ENCODE measurements at regions not wholly inside any gene's neighbourhood (a gene's known extent, or its start where the extent isn't known, plus 50 kb on each side); places are given as distances from the start of the nearest gene placed in this dataset.
"Not testable (repeated sequence)": the region's sequence is repeated elsewhere in the genome, so short reads cannot be mapped to it uniquely, and the experiment has no call there.

DNA sequence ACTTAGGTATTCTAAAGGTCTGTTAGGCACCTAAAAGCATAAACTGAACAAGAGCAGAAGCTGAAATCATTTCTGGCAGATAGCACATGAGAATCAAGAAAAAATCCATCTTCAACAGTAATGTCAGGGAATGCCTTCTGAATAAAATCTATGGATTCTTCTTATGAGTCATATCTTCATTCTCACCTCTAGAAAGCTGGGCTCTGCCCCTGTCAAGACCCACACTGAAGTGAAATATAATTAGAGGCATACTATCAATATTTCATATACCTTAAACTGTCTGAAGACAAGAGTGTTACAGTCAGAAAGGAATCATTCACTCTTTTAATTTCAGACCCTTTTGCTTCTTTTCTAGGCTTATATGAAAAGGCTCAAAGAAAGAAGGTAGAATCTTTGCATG, 485.8 kb upstream of the PTCHD4 start:
- no peak for DNase-seq

DNA sequence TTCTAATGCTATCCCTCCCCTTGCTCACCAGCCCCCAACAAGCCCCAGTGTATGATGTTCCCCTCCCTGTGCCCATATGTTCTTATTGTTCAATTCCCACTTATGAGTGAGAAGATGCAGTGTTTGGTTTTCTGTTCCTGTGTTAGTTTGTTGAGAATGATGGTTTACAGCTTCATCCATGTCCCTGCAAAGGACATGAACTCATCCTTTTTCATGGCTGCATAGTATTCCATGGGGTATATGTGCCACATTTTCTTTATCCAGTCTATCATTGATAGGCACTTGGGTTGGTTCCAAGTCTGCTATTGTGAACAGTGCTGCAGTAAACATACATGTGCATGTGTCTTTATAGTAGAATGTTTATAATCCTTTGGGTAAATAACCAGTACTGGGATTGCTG, 480.2 kb upstream of the PTCHD4 start:
- DNase-seq: not testable (repeated sequence)

DNA sequence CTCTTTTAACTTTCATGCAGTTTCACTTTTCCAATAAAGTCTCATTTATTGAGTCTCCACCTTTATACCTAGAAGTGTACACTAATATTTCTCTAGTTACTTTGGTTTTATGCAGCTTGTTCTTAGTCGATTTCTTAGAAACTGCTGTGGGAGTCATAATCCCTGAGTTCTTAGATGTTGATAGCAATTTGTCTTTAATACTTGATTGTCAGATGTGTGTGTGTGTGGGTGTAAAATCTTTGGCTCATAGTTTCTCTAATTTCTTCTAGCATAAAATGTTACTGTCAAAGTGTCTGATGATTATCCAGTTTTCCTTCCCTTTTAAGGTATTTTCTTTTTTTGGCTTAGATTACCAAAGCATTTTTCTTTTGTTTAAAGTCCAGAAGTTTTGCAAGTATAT, 473.8 kb upstream of the PTCHD4 start:
- no peak for DNase-seq

DNA sequence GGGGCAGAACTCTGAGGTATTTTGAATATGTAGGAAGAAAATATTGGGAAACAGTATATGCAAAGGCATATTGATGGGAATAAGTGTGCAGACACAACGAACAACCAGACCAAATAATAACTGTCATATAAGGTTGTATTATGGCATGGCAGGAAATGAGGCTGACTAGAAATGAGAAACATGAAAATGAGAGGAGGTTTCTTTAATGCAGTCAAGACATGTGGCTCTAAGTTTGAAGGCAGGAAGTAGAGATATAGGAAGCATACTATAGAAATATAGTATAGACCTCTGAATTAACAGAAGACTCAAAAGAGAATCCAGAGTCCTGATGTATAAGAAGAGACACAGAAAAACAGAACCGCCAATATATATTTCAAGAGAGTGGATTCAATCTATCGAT, 459.7 kb upstream of the PTCHD4 start:
- no peak for DNase-seq

DNA sequence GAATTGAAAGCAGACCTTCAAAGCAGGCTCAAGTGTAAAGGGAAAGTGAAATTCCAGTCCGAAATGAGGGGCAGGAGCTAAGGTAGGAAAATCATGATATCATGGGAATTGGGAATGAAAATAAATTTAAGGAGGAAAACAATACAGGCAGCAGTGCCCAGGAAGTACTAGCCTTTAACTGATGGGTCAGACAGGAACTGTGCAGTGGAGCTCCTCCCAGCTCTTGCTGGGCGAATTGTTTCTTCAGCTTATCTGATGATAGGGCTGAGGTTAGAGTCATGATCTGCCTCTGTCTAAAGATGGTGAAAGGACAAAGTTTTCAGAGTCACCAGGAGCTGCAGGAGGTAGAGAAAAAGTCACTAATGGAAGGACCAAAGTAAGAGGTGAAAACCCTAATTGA, 457.9 kb upstream of the PTCHD4 start:
- DNase-seq: no peak

DNA sequence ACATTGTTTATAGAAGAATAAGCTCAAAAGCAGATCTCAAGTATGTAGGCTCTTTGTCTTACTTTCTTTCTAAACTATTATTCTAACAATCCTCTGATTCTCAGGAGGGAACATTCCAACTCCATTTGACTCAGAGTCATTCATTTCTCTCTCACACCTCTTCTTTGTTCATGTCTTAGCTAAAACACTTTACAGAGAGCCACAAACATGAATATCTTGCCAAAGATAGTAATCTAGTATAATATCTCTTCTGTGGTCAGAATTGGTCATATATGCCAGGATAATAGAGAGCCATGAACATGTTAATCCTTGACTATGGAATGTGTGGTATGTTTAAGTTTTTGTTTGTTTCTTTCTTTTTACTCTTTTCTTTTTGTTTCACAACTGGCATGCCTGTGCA, 456.0 kb upstream of the PTCHD4 start:
- DNase-seq: no peak

DNA sequence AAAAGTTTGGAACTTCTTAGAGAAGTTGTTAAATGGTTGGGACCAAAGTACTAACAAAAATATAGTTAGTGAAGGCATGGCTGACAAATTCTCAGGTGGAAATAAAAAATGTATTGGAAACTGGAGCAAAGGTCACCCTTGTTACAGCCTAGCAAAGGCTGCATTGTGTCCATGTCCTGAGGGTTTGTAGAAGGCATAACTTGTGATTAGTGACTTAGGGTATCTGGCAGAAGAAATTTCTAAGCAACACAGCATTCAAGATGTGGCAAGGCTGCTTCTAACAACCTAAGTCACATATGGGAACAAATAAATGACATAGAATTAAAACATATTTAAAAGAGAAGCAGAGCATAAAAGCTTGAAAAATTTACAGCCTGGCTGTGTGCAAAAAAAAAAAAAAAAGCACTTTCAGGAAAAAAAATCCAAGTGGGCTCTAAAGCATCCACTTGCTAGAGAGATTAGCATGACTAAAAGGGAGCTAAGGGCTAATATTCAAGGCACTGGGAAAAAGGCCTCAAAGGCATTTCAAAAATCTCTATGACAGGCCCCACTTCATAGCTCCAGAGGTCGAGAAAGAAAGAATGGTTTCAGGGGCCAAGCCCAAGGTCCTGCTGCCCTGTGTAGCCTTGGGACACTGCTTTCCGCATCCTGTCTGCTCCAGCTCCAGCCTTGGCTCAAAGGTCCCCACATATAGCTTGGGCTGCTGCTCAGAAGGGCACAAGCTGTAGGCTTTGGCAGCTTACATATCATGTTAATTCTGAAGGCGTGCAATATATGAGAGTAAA, 453.2 kb upstream of the PTCHD4 start:
- no peak for DNase-seq

DNA sequence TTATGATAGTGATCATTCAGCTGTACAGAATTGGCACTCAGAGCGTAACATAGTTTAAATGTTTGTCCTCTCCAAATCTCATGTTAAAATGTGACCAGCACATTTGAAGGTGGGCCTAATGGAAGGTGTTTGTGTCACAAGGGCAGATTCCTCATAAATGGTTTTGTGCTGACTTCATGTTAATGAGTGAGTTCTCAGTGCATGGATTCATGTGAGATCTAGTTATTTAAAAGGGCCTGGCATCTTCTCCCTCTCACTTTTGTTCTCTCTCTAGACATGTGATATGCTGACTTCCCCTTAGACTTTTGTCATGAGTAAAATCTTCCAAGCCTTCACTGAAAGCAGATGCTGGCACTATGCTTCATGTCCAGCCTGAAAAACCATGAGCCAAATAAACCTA, 452.4 kb upstream of the PTCHD4 start:
- DNase-seq: no peak

DNA sequence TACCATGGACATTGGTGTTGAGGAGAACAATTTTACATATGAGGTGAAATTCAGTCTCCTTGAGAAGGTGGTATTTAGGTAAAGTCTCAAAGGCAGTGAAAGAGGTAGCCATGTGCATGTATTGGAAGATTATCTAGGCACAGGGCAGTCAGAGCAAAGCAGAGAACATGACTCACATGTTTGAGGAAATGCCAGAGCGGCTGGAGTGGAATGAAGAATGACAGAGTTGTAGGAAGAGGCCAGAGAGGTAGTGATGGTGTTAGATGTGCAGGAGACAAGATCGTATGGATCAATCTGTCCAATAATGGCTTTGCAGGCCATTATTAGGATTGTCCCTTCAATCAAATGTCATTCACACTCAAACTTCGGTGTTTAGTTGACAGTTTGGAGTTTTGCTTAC, 449.4 kb upstream of the PTCHD4 start:
- no peak for DNase-seq

DNA sequence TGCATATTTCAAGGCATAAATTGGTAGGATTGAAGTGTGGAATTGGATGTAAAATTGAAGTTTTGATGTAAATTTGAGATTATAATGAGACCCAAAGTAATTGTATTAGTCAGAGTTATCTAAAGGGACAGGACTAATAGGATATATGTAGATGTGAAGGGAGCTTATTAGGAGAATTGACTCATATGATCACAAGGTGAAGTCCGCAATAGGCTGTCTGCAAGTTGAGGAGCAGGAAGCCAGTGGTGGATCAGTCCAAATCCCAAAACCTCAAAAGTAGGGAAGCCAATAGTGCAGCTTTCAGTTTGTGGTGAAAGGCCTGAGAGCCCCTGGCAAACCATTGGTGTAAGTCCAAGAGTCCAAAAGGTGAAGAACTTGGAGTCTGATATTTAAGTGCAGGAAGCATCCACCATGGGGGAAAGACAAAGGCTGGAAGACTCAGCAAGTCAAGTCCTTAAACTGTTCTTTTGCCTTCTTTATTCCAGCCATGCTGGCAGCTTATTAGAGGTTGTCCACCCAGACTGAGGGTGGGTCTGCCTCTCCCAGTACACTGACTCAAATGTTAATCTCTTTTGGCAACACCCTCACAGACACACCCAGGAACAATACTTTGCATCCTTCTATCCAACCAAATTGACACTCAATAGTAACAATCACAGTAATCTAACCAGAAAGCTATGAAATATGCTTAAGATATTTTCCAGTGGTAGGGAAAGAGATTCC, 442.6 kb upstream of the PTCHD4 start:
- DNase-seq: no peak

DNA sequence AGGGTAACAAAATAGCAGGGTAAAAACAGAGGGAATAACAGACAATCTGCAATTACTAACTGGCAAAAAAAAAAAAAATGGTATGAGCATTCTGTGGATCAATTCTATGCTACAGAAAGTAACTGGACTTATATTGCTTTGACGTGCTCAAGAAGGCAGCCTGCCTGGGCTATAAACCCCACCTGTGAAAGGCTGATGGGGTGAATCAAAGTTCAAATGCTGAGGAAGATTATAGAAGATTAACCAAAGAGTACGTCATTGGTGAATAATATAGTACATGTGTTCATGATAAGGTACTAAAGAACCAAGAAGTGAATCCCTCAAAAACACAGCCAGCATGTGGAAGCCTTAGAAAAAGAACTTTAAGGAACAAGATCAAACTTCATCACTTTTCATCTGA, 441.9 kb upstream of the PTCHD4 start:
- DNase-seq: no peak

DNA sequence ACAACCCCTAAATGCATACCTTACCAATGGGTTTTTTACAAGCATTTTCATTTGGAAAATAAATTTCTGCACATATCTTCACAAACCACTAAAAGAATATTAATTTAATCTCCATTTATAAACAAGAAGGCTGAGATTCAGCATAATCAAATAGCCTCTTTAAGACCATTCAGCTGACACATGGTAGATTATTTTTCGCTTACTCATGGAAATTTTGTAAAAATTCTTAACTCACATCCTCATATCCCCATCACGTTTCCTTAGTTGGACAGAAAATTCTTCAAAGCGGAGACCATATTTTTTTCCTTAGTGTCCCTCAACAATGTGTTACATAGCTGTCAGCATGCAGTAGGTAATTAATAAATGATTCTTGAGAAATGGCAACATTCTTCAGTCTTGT, 439.6 kb upstream of the PTCHD4 start:
- no peak for DNase-seq

DNA sequence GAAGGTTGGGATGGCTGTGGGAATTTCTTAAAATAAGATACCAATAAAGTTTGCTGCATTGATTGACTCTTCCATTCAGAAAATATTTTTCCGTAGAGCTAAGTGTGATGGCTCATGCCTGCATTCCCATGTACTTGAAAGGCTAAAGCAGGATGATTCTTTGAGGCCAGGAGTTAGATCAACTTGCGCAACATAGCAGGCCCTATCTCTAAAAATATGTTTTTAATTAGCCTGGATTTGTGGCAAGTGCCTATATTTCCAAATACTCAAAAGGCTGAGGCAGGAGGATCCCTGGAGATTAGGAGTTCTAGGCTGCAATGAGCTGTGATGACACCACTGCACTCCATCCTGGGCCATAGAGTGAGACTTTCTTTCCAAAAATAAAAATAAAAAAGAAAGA, 431.2 kb upstream of the PTCHD4 start:
- no peak for DNase-seq

DNA sequence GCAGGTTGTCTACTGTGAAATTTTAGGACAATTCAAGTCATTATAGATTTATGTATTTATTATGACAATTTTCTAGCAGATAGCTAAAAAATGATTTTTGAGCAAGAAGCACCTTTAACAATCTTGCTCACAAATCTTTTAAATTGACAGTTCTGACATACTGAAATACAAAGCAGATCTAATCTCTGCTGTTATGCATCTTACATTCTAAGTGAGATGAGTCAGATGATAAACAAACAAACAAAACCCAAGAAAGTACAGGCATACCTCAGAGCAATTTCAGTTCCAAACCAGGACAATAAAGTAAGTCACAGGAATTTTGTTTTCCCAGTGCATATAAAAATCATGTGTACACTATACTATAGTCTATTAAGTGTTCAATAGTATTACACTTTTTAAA, 430.7 kb upstream of the PTCHD4 start:
- DNase-seq: no peak

DNA sequence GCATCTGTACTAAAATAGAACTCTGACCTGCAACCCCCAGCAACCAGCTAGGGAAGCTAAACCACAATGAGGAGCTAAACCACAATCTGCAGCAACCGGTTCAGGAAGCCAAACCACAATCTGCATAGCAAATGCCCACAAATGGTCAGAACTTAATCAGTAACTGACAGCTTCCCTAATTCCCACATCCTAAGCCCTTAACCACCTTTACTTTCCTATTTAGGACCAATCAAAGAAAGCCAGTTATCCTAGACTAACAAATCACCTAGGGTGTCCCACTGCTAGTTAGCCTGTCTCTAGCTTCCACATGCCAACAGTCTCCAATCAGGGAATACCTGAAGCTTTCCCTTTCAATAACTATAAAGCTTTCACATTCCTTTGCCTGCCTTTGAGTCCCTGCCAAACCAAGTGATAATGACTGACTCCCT, 424.6 kb upstream of the PTCHD4 start:
- DNase-seq: no peak

DNA sequence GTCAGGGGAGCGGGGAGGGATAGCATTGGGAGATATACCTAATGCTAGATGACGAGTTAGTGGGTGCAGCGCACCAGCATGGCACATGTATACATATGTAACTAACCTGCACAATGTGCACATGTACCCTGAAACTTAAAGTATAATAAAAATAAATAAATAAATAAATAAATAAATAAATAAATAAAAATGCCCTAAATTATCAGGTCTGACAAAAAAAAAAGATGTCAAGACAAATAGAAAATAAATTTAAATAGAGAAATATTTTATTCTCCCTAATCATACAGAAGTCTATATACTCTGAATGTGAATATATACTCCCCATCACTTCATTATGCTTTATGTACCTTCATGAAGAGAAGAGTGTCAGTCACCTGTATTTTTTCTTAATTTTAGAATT, 420.0 kb upstream of the PTCHD4 start:
- DNase-seq: not testable (repeated sequence)

DNA sequence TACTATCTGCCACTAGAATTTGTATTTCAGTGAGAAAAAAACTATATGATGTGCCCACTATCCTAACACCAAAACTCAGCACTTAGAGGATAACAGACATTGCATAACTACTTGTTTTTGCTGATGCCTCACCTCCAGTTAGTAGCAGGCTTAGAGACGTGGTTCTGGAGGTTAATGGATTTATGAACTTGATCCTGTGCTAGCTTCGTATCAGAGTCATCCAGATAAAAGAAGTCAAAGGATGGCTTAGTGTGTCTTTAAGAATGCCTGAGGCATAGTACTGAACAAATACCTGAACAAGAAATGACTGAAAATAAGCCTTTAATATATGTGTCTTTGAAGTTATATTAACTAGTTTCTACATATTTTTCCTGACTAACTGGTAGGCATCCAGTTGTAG, 414.9 kb upstream of the PTCHD4 start:
- DNase-seq: no peak

DNA sequence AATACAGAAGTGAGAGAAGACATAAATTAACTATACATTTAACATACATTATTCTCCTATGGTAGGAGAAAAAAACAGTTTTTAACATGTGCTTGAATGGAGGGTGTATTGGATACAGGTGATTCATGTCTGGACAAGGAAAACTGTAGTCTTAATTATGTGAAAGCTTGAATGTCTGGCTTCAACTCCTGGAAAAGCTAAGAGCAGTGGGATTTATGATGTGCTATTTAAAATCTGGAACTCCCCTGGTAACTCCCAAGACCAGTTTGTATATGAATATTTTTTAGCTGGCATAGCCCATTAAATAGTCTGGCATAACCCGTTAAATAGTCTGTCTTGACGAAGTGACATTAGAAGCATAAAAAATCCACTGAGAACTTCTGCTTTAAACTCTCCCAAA, 410.0 kb upstream of the PTCHD4 start:
- DNase-seq: no peak

DNA sequence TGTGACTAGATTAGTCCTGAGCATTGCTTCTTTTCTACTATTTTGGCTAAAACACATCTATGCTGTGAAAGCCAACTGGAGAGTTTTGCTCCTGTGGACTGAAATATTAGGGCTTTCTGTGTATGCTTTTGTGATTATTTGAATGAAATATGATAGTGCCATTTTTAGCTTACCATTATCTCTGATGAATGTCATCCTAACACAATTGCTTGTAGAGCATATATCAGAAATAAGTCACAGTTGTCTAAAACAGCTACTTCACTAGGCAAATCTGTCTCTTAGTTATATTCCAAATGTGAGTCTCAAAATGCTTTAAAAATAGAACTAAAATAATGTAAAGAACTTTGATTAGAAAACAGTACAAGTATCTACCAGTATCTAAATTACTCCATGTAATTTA, 401.4 kb upstream of the PTCHD4 start:
- no peak for DNase-seq

DNA sequence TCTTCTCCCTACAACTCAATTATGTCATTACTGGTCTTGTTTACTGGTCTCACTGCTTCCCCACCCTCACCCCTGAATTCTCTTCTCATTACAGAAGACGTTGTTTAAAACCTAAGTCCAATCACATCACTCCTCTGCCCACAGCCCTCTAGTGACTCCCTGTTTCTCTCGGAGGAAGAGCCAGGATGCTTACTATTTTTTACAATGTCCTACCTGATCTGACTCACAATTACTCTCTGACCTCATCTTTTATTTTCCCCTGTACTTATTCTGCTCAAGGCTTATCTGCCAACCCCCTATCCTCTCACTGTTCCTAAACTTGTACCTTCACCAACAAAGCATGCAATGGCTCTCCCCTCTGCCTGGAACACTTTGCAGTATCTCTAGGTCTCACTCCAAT, 400.4 kb upstream of the PTCHD4 start:
- no peak for DNase-seq

DNA sequence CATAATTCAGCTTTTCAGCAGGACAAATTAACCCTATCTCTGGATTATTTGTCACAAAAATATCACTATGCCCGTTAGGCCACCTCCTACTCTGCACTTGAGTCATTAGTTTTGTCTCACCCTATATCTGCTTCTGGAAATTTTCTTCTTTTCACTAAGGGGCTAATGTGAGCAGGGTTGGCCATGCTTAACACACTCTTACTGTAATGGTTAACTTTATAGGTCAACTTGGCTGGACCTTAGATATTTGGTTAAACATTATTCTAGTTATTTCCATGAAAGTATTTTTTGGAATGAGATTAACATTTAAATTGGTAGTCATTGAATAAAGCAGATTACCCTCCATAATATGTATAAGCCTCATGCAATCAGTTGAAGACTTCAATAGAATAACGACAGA, 394.6 kb upstream of the PTCHD4 start:
- no peak for DNase-seq

DNA sequence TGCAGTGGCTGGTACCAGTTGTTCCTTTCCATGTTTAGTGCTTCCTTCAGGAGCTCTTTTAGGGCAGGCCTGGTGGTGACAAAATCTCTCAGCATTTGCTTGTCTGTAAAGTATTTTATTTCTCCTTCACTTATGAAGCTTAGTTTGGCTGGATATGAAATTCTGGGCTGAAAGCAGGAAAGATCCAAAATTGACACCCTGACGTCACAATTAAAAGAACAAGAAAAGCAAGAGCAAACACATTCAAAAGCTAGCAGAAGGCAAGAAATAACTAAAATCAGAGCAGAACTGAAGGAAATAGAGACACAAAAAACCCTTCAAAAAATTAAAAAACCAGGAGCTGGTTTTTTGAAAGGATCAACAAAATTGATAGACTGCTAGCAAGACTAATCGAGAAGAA, 382.4 kb upstream of the PTCHD4 start:
- not testable (repeated sequence) for DNase-seq

DNA sequence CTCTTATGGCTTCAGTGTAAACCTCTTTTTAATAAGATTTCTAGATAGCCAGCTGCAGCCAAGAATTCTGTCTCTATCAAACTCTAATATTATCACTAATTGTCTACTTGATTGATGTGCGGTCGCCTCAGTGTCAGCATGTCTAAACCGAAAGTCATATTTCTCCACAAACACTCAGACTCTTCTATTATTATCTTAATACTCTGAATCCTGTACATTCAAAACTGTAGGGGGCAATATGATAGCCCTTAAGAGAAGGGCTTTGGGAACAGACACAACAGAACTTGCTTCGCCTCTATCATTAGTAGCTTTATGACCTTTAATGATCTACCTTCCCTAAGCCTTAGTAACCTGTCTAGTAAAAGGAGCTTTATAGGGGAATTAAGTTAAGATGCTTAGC, 379.7 kb upstream of the PTCHD4 start:
- DNase-seq: no peak

DNA sequence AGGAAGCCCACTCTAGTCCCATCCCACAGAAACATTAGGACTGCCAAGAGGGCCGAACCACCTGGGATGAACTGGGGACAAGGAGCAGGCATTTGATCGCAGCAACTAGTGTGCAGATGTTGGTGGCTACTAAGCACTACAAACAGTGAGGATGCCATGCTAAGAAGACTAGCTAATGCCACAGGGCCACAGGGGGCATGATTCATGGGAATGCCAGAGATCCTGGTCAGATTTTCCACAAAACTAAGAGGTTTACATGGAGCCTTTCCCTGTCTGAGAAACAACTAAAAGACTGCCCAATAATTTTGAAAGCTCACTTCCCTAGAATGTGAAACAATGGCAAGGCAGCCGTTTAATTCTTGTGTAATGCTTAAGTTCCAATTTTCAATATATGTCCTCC, 375.9 kb upstream of the PTCHD4 start:
- DNase-seq: no peak

DNA sequence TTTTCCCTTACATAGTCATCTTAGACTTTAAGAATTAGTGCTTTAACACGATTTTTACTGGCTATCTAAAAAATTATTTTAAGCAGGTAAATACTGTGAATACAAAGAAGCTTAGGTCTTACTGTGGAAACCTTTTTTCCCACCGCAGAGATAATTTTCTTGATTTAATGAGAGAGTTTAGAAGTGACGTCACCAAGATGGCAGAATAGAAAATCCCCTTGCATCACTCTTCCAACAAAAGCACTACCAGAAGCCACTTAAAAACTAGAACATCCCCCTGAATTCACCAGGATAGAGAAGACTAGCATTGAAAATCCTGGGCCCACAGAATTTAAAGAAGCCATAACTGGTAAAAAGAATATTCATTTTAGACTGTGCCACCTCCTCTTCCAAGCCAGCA, 375.4 kb upstream of the PTCHD4 start:
- no peak for DNase-seq

Measured in inflammatory macrophage treated with lipopolysaccharide for 1 hour (primary cell).